Tibial nerve (tissue), 4 donors: ENCODE measurements at regions not wholly inside any gene's neighbourhood (a gene's known extent, or its start where the extent isn't known, plus 50 kb on each side); places are given as distances from the start of the nearest gene placed in this dataset.
A peak's percentile ranks its signal among the peaks of the same experiment; 100 is the strongest.

ENCODE experiments used
- DNase-seq, 2 donors: peaks; one replicate each; pipeline ENCODE4 v3.0.0-alpha.2; 2019; ENCODE audit warnings: low spot score in 2 of 2
- H3K27ac ChIP-seq, 4 donors: fragments of 200-600 bp; sonication (generic) in 3 of 4; one replicate each; pipeline ENCODE4 v1.5.1; 2017 to 2019; ENCODE audit warnings: mild to moderate bottlenecking in 1 of 4
- H3K27me3 ChIP-seq, 2 donors: fragments of 200-600 bp; sonication (generic) in 1 of 2; one replicate each; pipeline versions ENCODE4 v1.5.1 to v1.6.0; 2017 to 2019
- H3K36me3 ChIP-seq, 3 donors: fragments of 200-600 bp; sonication (generic); one replicate each; pipeline ENCODE4 v1.5.1; 2018 to 2019
- H3K4me1 ChIP-seq, 4 donors: fragments of 200-600 bp; sonication (generic) in 3 of 4; one replicate each; pipeline ENCODE4 v1.5.1; 2017 to 2019
- H3K4me3 ChIP-seq, 4 donors: fragments of 200-600 bp; sonication (generic) in 3 of 4; one replicate each; pipeline ENCODE4 v1.5.1; 2017 to 2019; ENCODE audit warnings: mild to moderate bottlenecking in 1 of 4, moderate library complexity in 1 of 4
- H3K9me3 ChIP-seq, 4 donors: fragments of 200-600 bp; sonication (generic) in 3 of 4; one replicate each; pipeline ENCODE4 v1.5.1; 2017 to 2019
- CTCF ChIP-seq, 5 experiments: fragments of 200-600 bp in 3 of 5; fragments of 450-650 bp in 2 of 5; sonication (generic) in 3 of 5; IDR thresholded peaks; one replicate each; pipeline ENCODE4 v1.5.1; 2016 to 2019; ENCODE audit warnings: antibody characterized with exemption in 5 of 5, mild to moderate bottlenecking in 3 of 5, moderate library complexity in 2 of 5
- EP300 ChIP-seq, 2 donors: sonication (generic); formaldehyde crosslinking; IDR thresholded peaks; one replicate each; pipeline ENCODE4 v1.6.1; 2017; ENCODE audit warnings: antibody characterized with exemption in 2 of 2, mild to moderate bottlenecking in 1 of 2
- POLR2A ChIP-seq, 2 donors: fragments of 450-650 bp; IDR thresholded peaks; one replicate each; pipeline ENCODE4 v1.6.1; 2017; ENCODE audit warnings: antibody characterized with exemption in 2 of 2, mild to moderate bottlenecking in 2 of 2, moderate library complexity in 2 of 2
- WGBS, 2 donors: methylation state at CpG; one replicate each; pipeline ENCODE4 v1.1.5; 2018; 5-methylcytosine and 5-hydroxymethylcytosine counted together

GRCh38 chr3:150090877-150091276, 120.2 kb upstream of the PFN2 start:
- no peaks in the 10 kb centered on the region for H3K27me3 ChIP-seq
- H3K4me1 ChIP-seq: no peaks in the 10 kb centered on the region
- H3K4me3 ChIP-seq: no peak overlapping the region
- TF ChIP-seq POLR2A (IDR thresholded peaks at IDR 0.05): no peak
- TF ChIP-seq EP300 (IDR thresholded peaks at IDR 0.05): no peak
- TF ChIP-seq CTCF (IDR thresholded peaks at IDR 0.05): no peak
- no peaks in the 10 kb centered on the region for H3K9me3 ChIP-seq
- no peaks in the 10 kb centered on the region for H3K36me3 ChIP-seq
- 53 to 89% methylated on average over 2 of the region's 2 CpGs for WGBS, 2 donors
- no peak overlapping the region for H3K27ac ChIP-seq
- no peak for DNase-seq

GRCh38 chr3:150090006-150090405, 119.3 kb upstream of the PFN2 start:
- H3K36me3 ChIP-seq: no peaks in the 10 kb centered on the region
- TF ChIP-seq EP300 (IDR thresholded peaks at IDR 0.05): no peak
- TF ChIP-seq POLR2A (IDR thresholded peaks at IDR 0.05): no peak
- TF ChIP-seq CTCF (IDR thresholded peaks at IDR 0.05): no peak
- DNase-seq: no peak
- no peaks in the 10 kb centered on the region for H3K9me3 ChIP-seq
- no peaks in the 10 kb centered on the region for H3K4me1 ChIP-seq
- 80 to 97% methylated on average over 4 of the region's 4 CpGs for WGBS, 2 donors
- no peaks in the 10 kb centered on the region for H3K27me3 ChIP-seq
- H3K4me3 ChIP-seq: no peak overlapping the region
- no peak overlapping the region for H3K27ac ChIP-seq

GRCh38 chr3:150084128-150084527, 113.4 kb upstream of the PFN2 start:
- Histone ChIP-seq H3K4me1 (peaks cover 0 to 14% (median 0%) of the 10 kb centered on the region in 4 donors), H3K9me3 (no peaks in the 10 kb centered on the region), H3K27ac (no peak overlapping the region), H3K27me3 (no peaks in the 10 kb centered on the region), H3K4me3 (no peak overlapping the region), H3K36me3 (no peaks in the 10 kb centered on the region)
- 51 to 56% methylated on average over 1 of the region's 1 CpG for WGBS, 2 donors
- TF ChIP-seq EP300 (IDR thresholded peaks at IDR 0.05) (no peak), POLR2A (IDR thresholded peaks at IDR 0.05) (no peak), CTCF (IDR thresholded peaks at IDR 0.05) (no peak)
- DNase-seq: no peak

GRCh38 chr3:150083655-150084042, 113.0 kb upstream of the PFN2 start:
- no peaks in the 10 kb centered on the region for H3K36me3 ChIP-seq
- H3K27ac ChIP-seq: no peak overlapping the region
- 18% methylated on average over 8 of the region's 8 CpGs for WGBS, 2 donors

More at GRCh38 chr3:150083655-150084042, 113.0 kb upstream of the PFN2 start:
- peaks cover 0 to 14% (median 0%) of the 10 kb centered on the region in 4 donors for H3K4me1 ChIP-seq
- DNase-seq: no peak
- no peaks in the 10 kb centered on the region for H3K27me3 ChIP-seq
- H3K9me3 ChIP-seq: no peaks in the 10 kb centered on the region
- TF ChIP-seq CTCF (IDR thresholded peaks at IDR 0.05) (no peak), POLR2A (IDR thresholded peaks at IDR 0.05) (no peak), EP300 (IDR thresholded peaks at IDR 0.05) (no peak)
- H3K4me3 ChIP-seq: peak overlapping the region in 2 of 4 donors; percentile 13 to 23
